ENCODE measurements at regions not wholly inside any gene's neighbourhood (a gene's known extent, or its start where the extent isn't known, plus 50 kb on each side); places are given as distances from the start of the nearest gene placed in this dataset.

GRCh38 chr2:58560531-58560930 lies 319.4 kb upstream of the FANCL start:
- Histone ChIP-seq H3K4me1 (no peaks in the 10 kb centered on the region), H3K36me3 (replicated peaks in 1 of 2; ENCODE audit: insufficient read depth in 1 of 2, low read depth in 2 of 2) (no peaks in the 10 kb centered on the region), H3K27me3 (no peaks in the 10 kb centered on the region), H3K4me3 (no peak overlapping the region), H3K27ac (no peak overlapping the region), H3K9me3 (no peaks in the 10 kb centered on the region)
- TF ChIP-seq, protein P1, sequence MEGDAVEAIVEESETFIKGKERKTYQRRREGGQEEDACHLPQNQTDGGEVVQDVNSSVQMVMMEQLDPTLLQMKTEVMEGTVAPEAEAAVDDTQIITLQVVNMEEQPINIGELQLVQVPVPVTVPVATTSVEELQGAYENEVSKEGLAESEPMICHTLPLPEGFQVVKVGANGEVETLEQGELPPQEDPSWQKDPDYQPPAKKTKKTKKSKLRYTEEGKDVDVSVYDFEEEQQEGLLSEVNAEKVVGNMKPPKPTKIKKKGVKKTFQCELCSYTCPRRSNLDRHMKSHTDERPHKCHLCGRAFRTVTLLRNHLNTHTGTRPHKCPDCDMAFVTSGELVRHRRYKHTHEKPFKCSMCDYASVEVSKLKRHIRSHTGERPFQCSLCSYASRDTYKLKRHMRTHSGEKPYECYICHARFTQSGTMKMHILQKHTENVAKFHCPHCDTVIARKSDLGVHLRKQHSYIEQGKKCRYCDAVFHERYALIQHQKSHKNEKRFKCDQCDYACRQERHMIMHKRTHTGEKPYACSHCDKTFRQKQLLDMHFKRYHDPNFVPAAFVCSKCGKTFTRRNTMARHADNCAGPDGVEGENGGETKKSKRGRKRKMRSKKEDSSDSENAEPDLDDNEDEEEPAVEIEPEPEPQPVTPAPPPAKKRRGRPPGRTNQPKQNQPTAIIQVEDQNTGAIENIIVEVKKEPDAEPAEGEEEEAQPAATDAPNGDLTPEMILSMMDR (IDR thresholded peaks at IDR 0.05) = no peak
- TF ChIP-seq POLR2A (IDR thresholded peaks at IDR 0.05) = no peak
- intact Hi-C loops (cut with DNase I) = no loop called here
- no peak for ATAC-seq
- WGBS, 2 donors = 79 to 83% methylated on average over 3 of the region's 3 CpGs
- no peak for DNase-seq

DNA sequence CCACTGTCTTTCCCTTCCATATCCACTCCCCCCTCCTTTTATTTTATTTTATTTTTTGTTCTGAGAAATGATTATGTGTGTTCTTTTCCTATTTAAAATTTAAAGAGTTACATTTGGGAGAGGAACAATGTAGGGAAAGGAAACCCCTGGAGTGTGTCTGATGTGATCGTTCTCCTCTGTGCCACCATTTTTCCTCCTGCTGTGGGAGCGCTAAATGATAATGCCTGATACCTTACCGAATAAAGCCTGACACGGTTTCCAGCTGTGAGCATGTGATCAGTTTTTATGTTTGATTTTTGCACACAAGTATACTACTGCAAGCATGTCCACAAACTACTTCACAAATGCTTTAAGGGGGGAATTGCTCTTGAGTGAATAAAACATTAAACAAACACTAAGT lies 317.8 kb upstream of the FANCL start:
- Histone ChIP-seq H3K27me3 (no peaks in the 10 kb centered on the region), H3K4me3 (no peak overlapping the region), H3K4me1 (no peaks in the 10 kb centered on the region), H3K9me3 (no peaks in the 10 kb centered on the region), H3K36me3 (replicated peaks in 1 of 2; ENCODE audit: insufficient read depth in 1 of 2, low read depth in 2 of 2) (no peaks in the 10 kb centered on the region), H3K27ac (no peak overlapping the region)
- intact Hi-C loops (cut with DNase I) = no loop called here
- 60 to 66% methylated on average over 4 of the region's 4 CpGs for WGBS, 2 donors
- DNase-seq (no peak), ATAC-seq (no peak)
- TF ChIP-seq, protein P1 (IDR thresholded peaks at IDR 0.05) = no peak
- TF ChIP-seq POLR2A (IDR thresholded peaks at IDR 0.05) = no peak

DNA sequence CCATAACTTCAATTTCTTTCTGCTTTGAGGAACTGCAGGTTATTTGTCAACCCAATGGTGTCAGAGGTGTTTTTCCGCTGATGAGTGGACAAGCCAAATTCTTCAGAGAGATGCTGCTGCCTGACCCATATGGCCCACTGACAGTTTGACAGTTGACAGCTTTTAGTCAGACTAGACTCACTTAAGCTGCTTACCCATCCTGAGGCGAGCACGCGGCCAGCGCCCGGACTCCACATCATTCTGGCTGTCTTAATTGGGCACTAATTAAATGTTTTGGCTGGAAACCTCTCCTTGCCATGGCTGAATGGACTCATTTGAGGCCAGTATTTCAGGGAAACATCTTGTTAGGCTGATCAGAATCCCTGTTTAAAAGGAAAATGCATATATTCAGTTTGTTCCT lies 316.1 kb upstream of the FANCL start:
- Histone ChIP-seq H3K27me3 (no peaks in the 10 kb centered on the region), H3K27ac (no peak overlapping the region), H3K4me3 (no peak overlapping the region), H3K9me3 (no peaks in the 10 kb centered on the region), H3K4me1 (no peaks in the 10 kb centered on the region), H3K36me3 (replicated peaks in 1 of 2; ENCODE audit: insufficient read depth in 1 of 2, low read depth in 2 of 2) (no peaks in the 10 kb centered on the region)
- no peak for DNase-seq
- TF ChIP-seq, protein P1 (IDR thresholded peaks at IDR 0.05) = no peak
- TF ChIP-seq POLR2A (IDR thresholded peaks at IDR 0.05) = no peak
- no peak for ATAC-seq
- intact Hi-C loops (cut with DNase I) = no loop called here
- WGBS, 2 donors = 92 to 94% methylated on average over 6 of the region's 6 CpGs

- no peak for ATAC-seq
- peak in 2 of 4 donors; percentile 13 to 35 for DNase-seq
- Histone ChIP-seq H3K4me1 (no peaks in the 10 kb centered on the region), H3K27ac (no peak overlapping the region), H3K4me3 (no peak overlapping the region), H3K36me3 (replicated peaks in 1 of 2; ENCODE audit: insufficient read depth in 1 of 2, low read depth in 2 of 2) (no peaks in the 10 kb centered on the region), H3K27me3 (no peaks in the 10 kb centered on the region), H3K9me3 (no peaks in the 10 kb centered on the region)
- TF ChIP-seq, protein P1 (IDR thresholded peaks at IDR 0.05) = peak in 4 of 7 experiments; percentile 17 to 41 (median 30)
- TF ChIP-seq POLR2A (IDR thresholded peaks at IDR 0.05) = no peak
- intact Hi-C loops (cut with DNase I) = no loop called here
- 24 to 37% methylated on average over 2 of the region's 2 CpGs for WGBS, 2 donors
These were observed 312.8 kb upstream of the FANCL start for GRCh38 chr2:58553937-58554336.

DNA sequence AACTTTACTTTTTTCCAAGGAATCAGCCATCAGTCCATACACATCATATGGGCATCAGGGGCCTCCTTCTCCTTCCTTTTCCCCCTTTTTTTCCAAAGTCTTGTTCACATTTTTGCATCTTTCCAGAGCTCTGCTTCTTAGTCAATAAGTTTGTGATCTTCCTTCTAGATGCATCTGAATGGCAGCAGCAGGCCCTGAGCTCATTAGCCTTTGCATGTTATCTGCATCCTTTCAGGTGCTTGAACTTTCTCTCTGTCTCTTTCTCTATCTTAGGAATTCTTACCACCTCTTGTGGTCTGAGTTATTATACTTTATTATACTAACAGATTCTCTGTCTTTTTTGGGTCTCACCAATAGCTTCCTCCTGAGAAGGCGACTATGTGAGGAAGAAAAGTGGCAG lies 312.4 kb upstream of the FANCL start:
- intact Hi-C loops (cut with DNase I) = no loop called here
- Histone ChIP-seq H3K9me3 (no peaks in the 10 kb centered on the region), H3K4me3 (no peak overlapping the region), H3K27me3 (no peaks in the 10 kb centered on the region), H3K27ac (no peak overlapping the region), H3K4me1 (no peaks in the 10 kb centered on the region), H3K36me3 (replicated peaks in 1 of 2; ENCODE audit: insufficient read depth in 1 of 2, low read depth in 2 of 2) (no peaks in the 10 kb centered on the region)
- ATAC-seq (no peak), DNase-seq (no peak)
- TF ChIP-seq, protein P1 (IDR thresholded peaks at IDR 0.05) = no peak
- 90 to 91% methylated on average over 1 of the region's 1 CpG for WGBS, 2 donors
